K562 (cell line): ENCODE measurements at regions not wholly inside any gene's neighbourhood (a gene's known extent, or its start where the extent isn't known, plus 50 kb on each side); places are given as distances from the start of the nearest gene placed in this dataset.

Source experiments
- ATAC-seq: fragments of 200-7000 bp; cut with Tn5 transposase; 3 replicates; pipeline ENCODE4 v1.9.1; 2020; ENCODE audit warnings: moderate library complexity
- BruUV-seq: library from RNA; stranded (reverse); fragments of 400-500 nt; replicated peaks from 2 replicates; lab custom pipeline; 2021; lab: Mats Ljungman, UMichigan
- CTCF ChIA-PET: fragments of 300-600 bp; formaldehyde crosslinking; extraction: SDS; loops from one replicate; lab custom pipeline; 2021; ENCODE audit warnings: low intra/inter-chr PET ratio; lab: Yijun Ruan, JAX
- POLR2A ChIA-PET: fragments of 300-600, 350-650 bp; sonication (Branson Sonifier 250); formaldehyde crosslinking; extraction: SDS; loops from one replicate; lab custom pipeline; 2021; ENCODE audit warnings: antibody characterized with exemption, inconsistent platforms; lab: Yijun Ruan, JAX
- DNase-seq, 4 experiments: peaks; one replicate each; pipeline versions ENCODE4 v3.0.0 to v3.0.0-alpha.2; 2011 to 2018; ENCODE audit warnings: low spot score in 3 of 4, mixed read lengths in 3 of 4; ENCODE audit errors: extremely low read depth in 1 of 4
- FAIRE-seq: peaks from 2 replicates; lab custom pipeline; 2011; peaks lifted over from hg19 to GRCh38; lab: Jason Lieb, UNC
- H2AFZ ChIP-seq: 2 replicates; pipeline ENCODE4 v1.6.0; 2011; ENCODE audit warnings: low read depth, low read length, control low read depth, inconsistent platforms
- H3K27ac ChIP-seq: fragments of 200-600 bp; 3 replicates; pipeline ENCODE4 v1.8.0; 2011; ENCODE audit warnings: low read depth, mild to moderate bottlenecking, control low read depth, inconsistent platforms, low read length, moderate library complexity, mixed read lengths; ENCODE audit errors: extremely low read depth
- H3K27me3 ChIP-seq, 2 experiments: fragments of 300-600 bp in 1 of 2; 2 replicates in 1 of 2; 3 replicates in 1 of 2; pipeline versions ENCODE4 v1.6.0 to v1.8.0; 2011; ENCODE audit warnings: inconsistent platforms in 2 of 2, low read length in 2 of 2, mild to moderate bottlenecking in 1 of 2, mixed read lengths in 1 of 2, moderate library complexity in 1 of 2; ENCODE audit not compliant: control insufficient read depth in 2 of 2, insufficient read depth in 2 of 2
- H3K36me3 ChIP-seq: fragments of 300-600 bp; 3 replicates; pipeline ENCODE4 v1.8.0; 2011; ENCODE audit warnings: mild to moderate bottlenecking, low read length, inconsistent platforms; ENCODE audit not compliant: control insufficient read depth, insufficient read depth
- H3K4me1 ChIP-seq, 2 experiments: fragments of 200-600 bp in 1 of 2; replicated peaks in 1 of 2; 2 replicates in 1 of 2; 3 replicates in 1 of 2; pipeline versions ENCODE4 v1.5.1 to v1.8.0; 2011; ENCODE audit warnings: inconsistent platforms in 2 of 2, low read length in 2 of 2, mild to moderate bottlenecking in 1 of 2, mixed read lengths in 1 of 2, moderate library complexity in 1 of 2; ENCODE audit not compliant: control insufficient read depth in 2 of 2, insufficient read depth in 2 of 2
- H3K4me2 ChIP-seq: 2 replicates; pipeline ENCODE4 v1.6.1; 2011; ENCODE audit warnings: low read length, control low read depth, inconsistent platforms, mixed read lengths; ENCODE audit not compliant: insufficient read depth
- H3K4me3 ChIP-seq: fragments of 200-600 bp; sonication (generic), shearing (Covaris generic); 2 replicates; pipeline ENCODE4 v1.5.1; 2016; ENCODE audit warnings: control low read depth, inconsistent platforms
- H3K79me2 ChIP-seq: fragments of 200-600 bp; 3 replicates; pipeline ENCODE4 v1.8.0; 2011; ENCODE audit warnings: low read length, inconsistent platforms; ENCODE audit not compliant: control insufficient read depth, insufficient read depth
- H3K9ac ChIP-seq, 2 experiments: 2 replicates each; pipeline versions ENCODE4 v1.6.0 to v1.6.1; 2011; ENCODE audit warnings: low read depth in 2 of 2, low read length in 2 of 2, control low read depth in 1 of 2, inconsistent platforms in 1 of 2, mild to moderate bottlenecking in 1 of 2, mixed read lengths in 1 of 2; ENCODE audit not compliant: insufficient read depth in 1 of 2
- H3K9me1 ChIP-seq: one replicate; pipeline ENCODE4 v1.6.0; 2011; ENCODE audit warnings: inconsistent platforms, mild to moderate bottlenecking, low read length, moderate library complexity; ENCODE audit not compliant: control insufficient read depth, insufficient read depth
- H3K9me3 ChIP-seq: replicated peaks from 2 replicates; pipeline ENCODE4 v1.5.1; 2011; ENCODE audit warnings: low read depth, low read length, inconsistent platforms; ENCODE audit not compliant: control insufficient read depth, insufficient read depth
- H4K20me1 ChIP-seq: replicated peaks from 2 replicates; pipeline ENCODE4 v1.6.1; 2011; ENCODE audit warnings: low read length, inconsistent platforms, mixed read lengths; ENCODE audit not compliant: control insufficient read depth, insufficient read depth
- ATF4 ChIP-seq: fragments of 450-650 bp; formaldehyde crosslinking; IDR thresholded peaks from 2 replicates; pipeline ENCODE4 v1.4.0; 2022; ENCODE audit warnings: mild to moderate bottlenecking, moderate library complexity
- CBX3 ChIP-seq, 2 experiments: IDR thresholded peaks; 1 replicate in 1 of 2; 2 replicates in 1 of 2; pipeline ENCODE4 v1.6.1; 2012; ENCODE audit warnings: inconsistent platforms in 2 of 2, low read length in 2 of 2, borderline replicate concordance in 1 of 2, control low read depth in 1 of 2
- E2F8 ChIP-seq: fragments of 450-650 bp; IDR thresholded peaks from 2 replicates; pipeline ENCODE4 v1.7.1; 2018; ENCODE audit warnings: mild to moderate bottlenecking, low read depth; ENCODE audit not compliant: partially characterized antibody
- ETS2 ChIP-seq: IDR thresholded peaks from 2 replicates; pipeline ENCODE4 v1.6.1; 2016; ENCODE audit warnings: borderline replicate concordance, missing genetic modification characterization, mild to moderate bottlenecking, moderate library complexity, missing compliant biosample characterization; ENCODE audit not compliant: poor library complexity, severe bottlenecking
- FOXJ3 ChIP-seq: sonication (generic); formaldehyde crosslinking; IDR thresholded peaks from 2 replicates; pipeline ENCODE4 v1.4.0; 2020; ENCODE audit warnings: mild to moderate bottlenecking, missing genetic modification reagents
- FOXK2 ChIP-seq, 2 experiments: fragments of 450-650 bp; IDR thresholded peaks in 1 of 2; conservative IDR thresholded peaks in 1 of 2; 2 replicates each; pipeline ENCODE4 v1.6.1; 2016; ENCODE audit warnings: low read depth in 2 of 2, mild to moderate bottlenecking in 1 of 2
- KAT8 ChIP-seq: fragments of 450-650 bp; IDR thresholded peaks from 2 replicates; pipeline ENCODE4 v1.6.1; 2016; ENCODE audit warnings: low read depth, mild to moderate bottlenecking
- PCBP2 ChIP-seq: fragments of 200-400 bp; formaldehyde crosslinking; IDR thresholded peaks from 2 replicates; pipeline ENCODE4 v1.6.1; 2018; ENCODE audit warnings: low read length, low read depth, mild to moderate bottlenecking, moderate library complexity; ENCODE audit not compliant: poor library complexity, severe bottlenecking
- PKNOX1 ChIP-seq: fragments of 450-650 bp; IDR thresholded peaks from 2 replicates; pipeline ENCODE4 v1.6.1; 2016
- RBM14 ChIP-seq: fragments of 200-400 bp; formaldehyde crosslinking; IDR thresholded peaks from 2 replicates; pipeline ENCODE4 v1.6.1; 2018; ENCODE audit warnings: low read depth, mild to moderate bottlenecking, low read length, moderate library complexity, borderline replicate concordance; ENCODE audit not compliant: insufficient read depth
- SIRT6 ChIP-seq: IDR thresholded peaks from one replicate; pipeline ENCODE4 v1.6.1; 2012; ENCODE audit warnings: low read depth, mild to moderate bottlenecking, control low read depth, inconsistent platforms, low read length, moderate library complexity
- TSC22D4 ChIP-seq: fragments of 450-650 bp; IDR thresholded peaks from 2 replicates; pipeline ENCODE4 v1.6.1; 2016; ENCODE audit warnings: missing genetic modification characterization, missing biosample characterization, control low read depth
- ZNF12 ChIP-seq: sonication (generic); formaldehyde crosslinking; IDR thresholded peaks from 2 replicates; pipeline ENCODE4 v1.4.0; 2020; ENCODE audit warnings: mild to moderate bottlenecking, missing genetic modification reagents
- WGBS: fragments of 100-300 bp; shearing (Covaris generic); methylation state at CpG from one replicate; pipeline ENCODE4 v1.1.6; 2016; ENCODE audit warnings: low coverage, mixed read lengths; ENCODE audit not compliant: insufficient coverage; ENCODE audit errors: missing lambda C conversion rate; 5-methylcytosine and 5-hydroxymethylcytosine counted together
- in situ Hi-C: fragments of 300-500 bp; cut with MboI; formaldehyde crosslinking; loops from 4 replicates; pipeline ENCODE4 v1.15.0; 2018; ENCODE audit warnings: inconsistent platforms, mixed read lengths
- intact Hi-C: fragments of 100-400 bp; cut with micrococcal nuclease; formaldehyde crosslinking; loops from 2 replicates; pipeline ENCODE4 v1.14.2; 2022

DNA sequence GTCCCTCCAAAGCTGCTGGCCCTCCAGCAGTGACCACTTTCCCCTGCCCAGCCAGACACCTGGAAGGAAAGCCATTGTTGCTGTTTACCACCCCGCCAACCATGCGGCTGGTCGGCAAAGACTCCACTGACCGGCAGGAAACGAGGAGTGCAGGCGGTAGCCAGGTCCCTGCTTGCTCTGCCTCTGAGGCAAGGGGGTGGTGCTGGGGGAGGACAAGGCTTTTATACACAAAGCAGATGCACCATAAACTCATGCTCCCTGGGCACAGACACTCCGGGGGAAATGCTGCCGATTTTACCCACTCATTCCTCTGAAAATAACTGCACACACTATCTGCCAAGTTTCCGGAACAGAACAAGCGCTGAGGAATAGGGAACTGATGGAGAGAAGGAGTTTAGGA is 62.8 kb upstream of the GRIN2A start:
- TF ChIP-seq CBX3 (IDR thresholded peaks at IDR 0.05; ENCODE audit: borderline replicate concordance in 1 of 2, low read length in 2 of 2) (no peak), FOXJ3 (no peak), KAT8 (no peak), ATF4 (no peak), ZNF12 (CRISPR knock-in tag) (no peak), PKNOX1 (no peak), TSC22D4 (no peak), RBM14 (no peak), PCBP2 (no peak), FOXK2 (conservative IDR thresholded peaks at IDR 0.05 in 1 of 2, IDR thresholded peaks at IDR 0.05 in 1 of 2; ENCODE audit: low read depth in 2 of 2) (no peak), E2F8 (no peak), SIRT6 (no peak), ETS2 (tag) (no peak)
- CTCF ChIA-PET = no interaction called here
- FAIRE-seq (no peak), ATAC-seq (no peak), DNase-seq (no peak)
- Histone ChIP-seq H2AFZ (no peak overlapping the region), H3K9ac (no peak overlapping the region), H3K27me3 (peaks cover 9 to 29% of the 10 kb centered on the region in 2 experiments; a peak in 3 of 5 replicates), H3K36me3 (no peaks in the 10 kb centered on the region), H3K4me3 (no peak overlapping the region), H3K4me1 (no peaks in the 10 kb centered on the region; a peak in 2 of 5 replicates), H3K4me2 (no peak overlapping the region), H3K79me2 (no peaks in the 10 kb centered on the region), H3K27ac (no peak overlapping the region), H3K9me3 (no peaks in the 10 kb centered on the region), H4K20me1 (no peaks in the 10 kb centered on the region), H3K9me1 (no peaks in the 10 kb centered on the region)
- 9% methylated on average over 10 of the region's 10 CpGs for WGBS
- in situ Hi-C loops (no loop called here), intact Hi-C loops (no loop called here)
- POLR2A ChIA-PET = interaction anchor here (1.1 kb wide), 1 partner anchor 677 kb away, joined by 3 read pairs; no protein-coding TSS in a partner anchor
- BruUV-seq = no TSS peak
